ENCODE measurements at regions not wholly inside any gene's neighbourhood (a gene's known extent, or its start where the extent isn't known, plus 50 kb on each side); places are given as distances from the start of the nearest gene placed in this dataset.
"Not testable (repeated sequence)": the region's sequence is repeated elsewhere in the genome, so short reads cannot be mapped to it uniquely, and the experiment has no call there.

DNA sequence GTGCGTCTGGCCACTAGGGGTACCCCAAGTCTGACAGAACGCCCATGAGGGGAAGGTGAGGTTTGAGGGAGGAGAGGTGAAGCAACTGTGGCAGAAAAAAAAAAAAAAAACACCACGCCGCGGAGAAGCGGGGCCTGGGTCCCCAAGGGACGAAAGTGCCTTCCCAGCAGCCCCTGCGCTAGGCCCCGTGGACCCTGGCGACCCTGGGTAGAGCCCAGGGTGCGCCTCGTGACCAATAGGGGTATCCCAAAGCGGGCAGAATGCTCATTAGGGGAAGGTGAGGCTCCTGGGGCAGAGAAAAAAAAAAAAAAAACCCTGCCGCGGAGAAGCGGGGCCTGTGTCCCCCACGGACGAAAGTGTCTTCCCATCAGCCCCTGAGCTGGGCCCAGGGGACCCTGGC, 191.4 kb downstream of the POTEM start:
- not testable (repeated sequence) for TF ChIP-seq ZNF274 (IDR thresholded peaks at IDR 0.05; ENCODE audit: low read depth, low read length); YY1 (IDR thresholded peaks at IDR 0.05; ENCODE audit: insufficient read depth, insufficient read length); SUZ12 (IDR thresholded peaks at IDR 0.05; ENCODE audit: extremely low read depth, insufficient read depth, insufficient read length)
